ENCODE measurements at regions not wholly inside any gene's neighbourhood (a gene's known extent, or its start where the extent isn't known, plus 50 kb on each side); places are given as distances from the start of the nearest gene placed in this dataset.

- Mint-ChIP-seq H3K27ac (no peak overlapping the region), H3K36me3 (no peaks in the 10 kb centered on the region)
Observed at GRCh38 chr4:34464196-34464595, 1780.1 kb downstream of the ARAP2 start.

DNA sequence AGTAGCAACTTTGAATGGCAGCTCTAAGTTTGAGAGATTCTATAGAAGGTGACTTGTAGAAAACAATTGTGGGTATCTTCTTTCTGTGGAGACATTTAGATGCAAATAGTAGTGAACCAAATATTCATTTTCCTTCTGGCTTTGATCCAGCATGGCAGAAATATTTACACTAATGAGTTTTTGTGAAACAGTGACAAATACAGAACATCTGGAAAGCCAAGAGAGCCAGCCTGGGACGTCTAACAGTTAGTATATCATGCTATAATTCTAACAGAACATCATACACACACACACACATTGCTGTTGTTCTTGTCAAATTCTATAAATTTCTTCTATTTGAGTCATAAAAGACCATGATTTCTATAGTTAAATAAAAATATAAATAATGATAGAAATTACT lies 1777.9 kb downstream of the ARAP2 start:
- Mint-ChIP-seq H3K27me3 (no peaks in the 10 kb centered on the region), H3K4me1 (ENCODE audit: unreplicated experiment) (no peaks in the 10 kb centered on the region), H3K9me3 (no peaks in the 10 kb centered on the region), H3K27ac (no peak overlapping the region), H3K4me3 (no peak overlapping the region), H3K36me3 (no peaks in the 10 kb centered on the region)
- TF ChIP-seq CTCF (conservative IDR thresholded peaks at IDR 0.05) = no peak
- no peak for DNase-seq (ENCODE audit: extremely low spot score, unreplicated experiment)

More at GRCh38 chr4:34464196-34464595, 1780.1 kb downstream of the ARAP2 start:
- no peaks in the 10 kb centered on the region for H3K9me3 Mint-ChIP-seq
- no peak for DNase-seq (ENCODE audit: extremely low spot score, unreplicated experiment)
- H3K27me3 Mint-ChIP-seq = no peaks in the 10 kb centered on the region
- no peaks in the 10 kb centered on the region for H3K4me1 Mint-ChIP-seq (ENCODE audit: unreplicated experiment)
- TF ChIP-seq CTCF (conservative IDR thresholded peaks at IDR 0.05) = no peak
- no peak overlapping the region for H3K4me3 Mint-ChIP-seq

DNA sequence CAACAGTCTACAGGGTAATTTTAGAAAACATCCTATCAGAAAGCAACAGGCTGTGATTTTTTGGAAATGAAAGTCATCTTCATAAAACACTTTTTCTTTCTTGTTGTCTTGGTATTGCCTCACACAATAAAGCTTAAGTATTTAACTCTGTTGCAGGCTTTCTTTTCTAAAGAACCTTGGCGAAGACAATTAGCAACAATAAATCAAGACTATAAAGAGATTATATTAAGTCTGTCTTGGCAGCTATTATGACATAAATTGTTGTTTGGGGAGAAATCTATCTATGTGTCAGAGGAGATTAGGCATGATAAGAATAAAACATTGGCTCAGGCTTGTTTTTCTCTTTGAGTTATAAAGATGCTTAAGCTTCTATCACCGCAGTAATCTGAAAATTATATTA lies 1774.8 kb downstream of the ARAP2 start:
- no peaks in the 10 kb centered on the region for H3K36me3 Mint-ChIP-seq
- H3K4me3 Mint-ChIP-seq = no peak overlapping the region
- TF ChIP-seq CTCF (conservative IDR thresholded peaks at IDR 0.05) = no peak
- no peaks in the 10 kb centered on the region for H3K9me3 Mint-ChIP-seq
- H3K27ac Mint-ChIP-seq = no peak overlapping the region
- H3K27me3 Mint-ChIP-seq = no peaks in the 10 kb centered on the region
- no peaks in the 10 kb centered on the region for H3K4me1 Mint-ChIP-seq (ENCODE audit: unreplicated experiment)
- no peak for DNase-seq (ENCODE audit: extremely low spot score, unreplicated experiment)

GRCh38 chr4:34485252-34485651 lies 1759.1 kb downstream of the ARAP2 start:
- Mint-ChIP-seq H3K9me3 (no peaks in the 10 kb centered on the region), H3K27me3 (no peaks in the 10 kb centered on the region), H3K4me3 (no peak overlapping the region), H3K27ac (no peak overlapping the region), H3K36me3 (no peaks in the 10 kb centered on the region), H3K4me1 (ENCODE audit: unreplicated experiment) (no peaks in the 10 kb centered on the region)
- no peak for DNase-seq (ENCODE audit: extremely low spot score, unreplicated experiment)
- TF ChIP-seq CTCF (conservative IDR thresholded peaks at IDR 0.05) = no peak

- H3K36me3 Mint-ChIP-seq = no peaks in the 10 kb centered on the region
- DNase-seq (ENCODE audit: extremely low spot score, unreplicated experiment) = no peak
Observed at GRCh38 chr4:34486461-34487363, 1757.6 kb downstream of the ARAP2 start.

More at GRCh38 chr4:34486461-34487363, 1757.6 kb downstream of the ARAP2 start:
- Mint-ChIP-seq H3K4me3 (no peak overlapping the region), H3K9me3 (no peaks in the 10 kb centered on the region), H3K27me3 (no peaks in the 10 kb centered on the region), H3K4me1 (ENCODE audit: unreplicated experiment) (no peaks in the 10 kb centered on the region), H3K27ac (no peak overlapping the region)
- no peak for TF ChIP-seq CTCF (conservative IDR thresholded peaks at IDR 0.05)

Measured in type B pancreatic cell (in vitro differentiated cells).